ENCODE measurements at regions not wholly inside any gene's neighbourhood (a gene's known extent, or its start where the extent isn't known, plus 50 kb on each side); places are given as distances from the start of the nearest gene placed in this dataset.

DNA sequence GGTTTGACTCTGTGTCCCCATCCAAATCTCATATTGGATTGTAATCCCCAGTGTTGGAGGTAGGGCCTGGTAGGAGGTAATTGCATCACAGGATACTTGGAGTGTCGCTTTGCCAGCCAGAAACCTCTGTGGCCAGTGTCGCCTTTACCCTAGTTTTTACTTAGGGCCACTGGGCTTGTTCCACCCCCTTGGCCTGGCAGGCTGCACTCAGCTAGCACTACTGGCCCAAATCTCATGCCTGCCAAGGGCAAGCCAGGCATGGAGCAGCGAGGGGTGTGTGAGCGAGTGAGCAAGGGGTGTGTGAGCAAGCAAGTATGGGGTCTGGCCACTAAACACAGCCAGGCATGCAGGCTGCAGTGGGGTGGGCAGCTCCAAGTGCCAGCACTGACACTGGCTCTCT, 178.7 kb upstream of the MGAT5 start:
- no peak for DNase-seq (ENCODE audit: low read depth)

DNA sequence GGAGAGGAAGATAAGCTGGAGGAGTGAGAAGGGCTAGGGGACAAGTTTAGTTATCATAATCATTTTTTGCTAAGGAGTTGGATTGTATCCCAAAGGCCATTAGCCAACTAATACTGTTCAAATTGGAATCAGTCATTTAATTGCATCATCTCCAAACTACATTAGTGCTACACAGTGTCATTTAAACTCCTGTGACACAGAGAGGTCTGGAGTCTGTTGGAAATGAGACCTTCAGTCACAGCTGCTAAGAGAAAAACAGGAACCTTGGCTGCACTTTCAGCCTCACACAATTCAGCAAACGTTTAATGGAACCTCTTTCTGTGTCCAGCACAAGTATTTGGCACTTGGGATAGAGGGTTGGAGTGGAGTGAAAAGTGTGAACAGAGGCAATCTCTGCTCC, 175.5 kb upstream of the MGAT5 start:
- DNase-seq (ENCODE audit: low read depth), result no peak

DNA sequence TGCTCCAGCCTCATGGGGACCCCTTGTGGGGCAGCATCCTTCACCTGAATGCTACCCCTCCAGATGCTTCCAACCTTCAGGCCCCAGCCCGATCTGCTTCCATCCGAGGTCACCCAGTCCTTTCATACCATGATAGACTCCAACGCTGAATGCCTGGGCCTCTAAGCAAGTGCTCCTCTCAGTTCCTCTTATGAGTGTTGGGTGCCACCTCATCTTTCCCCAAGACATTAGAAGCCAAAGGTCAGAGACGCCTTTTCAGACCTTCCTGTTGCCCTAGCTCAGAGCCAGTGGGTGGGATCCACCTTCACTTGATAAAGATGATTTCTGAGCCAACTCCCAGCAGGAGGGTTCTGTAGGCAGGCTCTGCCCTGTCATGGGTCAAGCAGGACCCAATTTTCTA, 174.5 kb upstream of the MGAT5 start:
- no peak for DNase-seq (ENCODE audit: low read depth)

DNA sequence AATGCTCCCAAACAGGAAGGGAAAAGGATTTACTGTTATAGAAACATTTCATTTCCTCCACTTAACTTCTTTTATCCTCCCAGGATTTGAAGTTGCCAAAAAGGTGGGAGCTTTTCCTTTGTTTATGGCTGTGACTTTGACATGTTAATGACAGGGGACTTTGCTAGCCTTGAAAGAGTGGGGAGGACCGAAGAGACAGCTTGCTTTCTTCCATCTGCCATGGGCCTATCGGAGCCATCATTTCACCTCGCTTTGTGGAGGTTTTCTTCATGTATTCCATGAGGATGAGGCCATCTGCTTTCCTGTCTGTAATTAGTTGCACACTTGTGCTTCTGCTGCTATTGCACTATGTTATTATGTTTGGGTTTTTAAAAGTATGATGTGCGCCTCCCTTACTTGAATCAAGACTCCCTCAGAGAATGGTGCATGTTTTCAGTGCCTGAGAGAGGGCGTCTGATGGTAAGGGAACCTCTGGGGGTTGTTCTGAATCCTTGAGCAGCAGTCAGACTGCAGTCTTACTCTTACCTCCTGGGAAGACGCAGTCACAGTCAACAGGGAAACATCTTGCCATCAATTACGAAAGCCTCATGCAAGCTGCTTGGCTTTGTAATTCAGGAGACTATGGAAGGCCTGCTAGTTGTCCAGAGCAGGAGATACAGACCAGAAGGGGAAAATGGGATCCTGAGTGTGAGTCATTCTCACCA, 173.3 kb upstream of the MGAT5 start:
- DNase-seq (ENCODE audit: low read depth), result no peak

DNA sequence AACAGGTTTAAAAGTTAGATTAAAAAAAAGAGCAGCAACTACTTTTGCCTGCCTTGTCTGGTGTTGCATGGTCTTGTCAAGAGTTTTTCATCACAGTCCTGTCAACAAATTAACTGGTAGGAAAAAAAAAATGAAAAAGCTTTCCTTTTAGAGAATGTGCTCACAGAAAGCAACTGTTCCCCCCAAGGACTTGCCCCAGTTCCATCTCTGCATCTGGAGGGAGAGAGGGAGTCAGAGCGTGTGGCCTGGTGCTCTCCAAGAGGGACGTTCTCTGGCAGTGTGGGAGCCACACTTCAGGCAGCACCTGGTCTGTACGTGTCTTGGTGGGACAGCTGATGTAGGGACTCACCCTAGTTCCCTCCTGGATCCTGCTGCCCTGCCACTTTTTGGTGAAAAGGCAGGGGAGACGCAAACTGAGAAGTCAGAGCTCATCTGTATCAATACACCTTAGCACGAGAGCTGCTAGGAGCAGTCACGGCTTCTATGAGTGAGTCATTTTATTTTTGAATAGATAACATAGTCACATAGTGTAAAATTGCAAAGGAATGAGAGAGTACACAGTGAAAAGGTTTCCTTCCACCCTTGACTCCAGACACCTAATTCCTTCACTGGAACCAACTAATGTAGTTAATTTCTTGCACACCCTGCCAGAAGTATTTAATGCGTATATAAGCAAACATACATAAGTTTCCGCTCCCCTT, 172.5 kb upstream of the MGAT5 start:
- peak; percentile 27 for DNase-seq (ENCODE audit: low read depth)

DNA sequence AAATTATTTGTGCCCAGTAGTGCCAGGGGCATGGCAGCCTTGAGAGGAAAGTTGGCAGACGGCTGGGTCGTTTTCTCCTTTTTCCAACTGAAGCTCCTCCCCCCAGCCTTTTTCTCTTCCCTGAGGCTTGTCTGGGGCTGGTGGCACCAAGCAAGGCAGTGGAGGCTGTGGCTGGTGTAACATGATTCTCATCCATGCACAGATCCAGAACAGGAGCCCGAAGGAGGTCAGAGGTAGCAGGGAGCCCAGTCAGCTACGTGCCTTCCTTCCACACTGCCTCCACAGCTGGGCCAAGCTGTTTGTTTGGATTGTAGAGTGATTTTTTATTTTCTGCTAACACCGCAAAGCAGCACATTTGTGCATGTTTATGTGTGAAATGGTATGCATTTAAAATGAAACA, 170.3 kb upstream of the MGAT5 start:
- DNase-seq (ENCODE audit: low read depth), result peak; percentile 52

DNA sequence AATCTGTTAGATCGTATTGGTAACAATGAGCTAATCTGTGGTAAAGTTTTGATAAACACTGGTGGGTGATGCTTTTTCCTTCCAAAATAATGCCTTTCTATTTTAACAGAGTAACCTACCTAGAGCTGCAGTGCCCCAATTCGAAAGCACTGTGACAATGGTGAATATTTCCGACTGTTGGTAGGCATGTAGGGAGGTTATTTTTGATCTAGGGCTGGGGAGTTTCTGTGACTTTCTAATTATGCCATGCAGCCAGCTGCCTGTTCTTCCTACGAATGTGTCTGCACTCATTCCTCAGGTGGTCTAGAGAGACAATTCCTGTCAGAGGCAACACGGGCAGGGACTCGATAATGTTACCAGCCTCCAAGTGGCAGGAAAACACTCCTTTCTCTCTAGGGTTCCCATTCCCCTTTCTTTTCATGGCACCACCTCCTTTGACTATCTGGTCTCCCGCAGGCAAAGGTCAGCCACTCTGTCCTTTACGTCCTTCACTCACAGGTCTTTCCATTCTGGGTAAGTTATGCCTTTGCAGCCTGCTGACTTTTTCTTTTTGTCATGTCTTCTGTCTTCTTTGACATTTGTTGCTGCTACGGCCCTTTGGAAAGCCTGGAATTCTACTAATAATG, 167.2 kb upstream of the MGAT5 start:
- no peak for DNase-seq (ENCODE audit: low read depth)

DNA sequence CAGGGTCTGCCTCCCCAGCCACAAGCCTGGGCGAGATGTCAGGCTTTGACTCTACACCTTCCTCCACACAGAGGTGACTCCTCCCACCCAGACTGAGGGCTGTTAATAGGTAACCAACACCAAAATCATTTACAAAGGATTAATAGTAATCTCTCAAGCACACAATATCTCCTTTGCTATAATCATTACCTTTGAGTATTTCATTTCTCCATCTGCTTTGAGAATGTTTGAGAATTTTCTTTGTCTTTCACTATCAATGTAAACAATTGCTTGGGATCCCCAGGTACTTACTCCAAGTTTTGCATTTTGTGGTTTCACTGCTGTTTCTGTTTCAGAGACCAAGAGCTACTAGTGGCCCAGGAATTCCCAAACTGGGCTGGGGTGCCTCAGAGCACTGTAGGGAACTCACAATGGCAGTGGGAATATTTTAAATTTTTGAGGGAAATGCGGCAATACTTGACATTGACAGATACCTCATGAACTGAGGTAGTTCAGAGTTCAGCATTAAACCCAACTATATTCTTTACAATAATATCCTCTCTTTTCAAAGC, 166.4 kb upstream of the MGAT5 start:
- peak; percentile 59 for DNase-seq (ENCODE audit: low read depth)

DNA sequence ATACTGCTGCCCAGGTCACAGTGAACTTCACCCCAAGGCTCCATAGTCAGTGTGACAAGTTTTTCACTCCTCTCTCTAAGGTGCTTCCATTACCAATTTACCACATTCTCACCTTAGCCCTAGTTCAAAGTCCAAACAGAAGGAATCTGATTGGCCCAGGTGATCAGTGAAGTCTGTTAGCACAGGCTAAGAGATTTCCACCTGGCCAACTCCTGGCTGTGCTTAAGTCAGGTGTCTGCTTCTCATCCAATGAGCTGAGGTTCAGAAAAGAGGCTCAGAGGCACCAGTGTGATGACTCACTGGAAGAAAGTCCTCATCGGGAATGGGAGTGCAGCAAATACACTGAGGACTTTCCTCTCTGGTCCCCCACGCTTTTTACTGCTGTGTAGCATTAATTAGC, 164.4 kb upstream of the MGAT5 start:
- DNase-seq (ENCODE audit: low read depth), result peak; percentile 32

DNA sequence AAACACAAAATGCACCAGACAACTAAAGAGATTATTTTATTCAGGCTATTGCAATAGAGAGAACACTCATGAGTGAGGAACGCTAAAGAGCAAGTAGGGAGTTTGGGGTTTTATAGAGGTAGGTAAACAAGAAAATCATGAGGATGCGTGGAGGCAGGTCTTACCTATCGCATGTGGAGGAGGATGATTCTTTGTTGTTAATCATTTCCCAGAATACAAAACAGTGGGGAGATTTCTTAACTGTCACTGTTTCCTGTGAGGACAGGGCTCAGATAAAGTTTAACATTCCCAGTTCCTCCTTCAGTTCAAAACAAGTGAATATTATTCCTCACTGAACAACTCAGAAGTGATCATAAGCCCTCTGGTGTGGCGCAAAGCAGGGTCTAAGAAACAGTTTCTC, 156.1 kb upstream of the MGAT5 start:
- DNase-seq (ENCODE audit: low read depth), result no peak

DNA sequence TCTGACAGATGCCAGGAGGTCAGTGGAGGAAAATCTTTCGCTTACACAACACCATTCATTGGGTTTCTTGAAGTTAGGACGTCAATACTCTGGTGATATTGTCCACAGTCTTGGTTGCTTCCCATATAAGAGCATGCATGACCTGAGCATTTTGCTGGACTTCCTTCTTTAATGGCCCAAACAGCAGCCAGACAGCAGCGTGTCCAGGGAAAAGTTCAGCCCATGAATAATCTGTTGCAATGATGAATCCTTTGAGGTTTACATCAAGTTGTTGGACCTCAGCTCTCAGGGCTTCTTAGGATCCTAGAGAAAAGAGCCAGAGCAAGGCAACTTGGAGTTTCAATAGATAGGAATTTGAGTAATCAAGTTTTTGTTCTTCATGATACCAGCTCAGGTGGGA, 155.6 kb upstream of the MGAT5 start:
- DNase-seq (ENCODE audit: low read depth), result no peak

DNA sequence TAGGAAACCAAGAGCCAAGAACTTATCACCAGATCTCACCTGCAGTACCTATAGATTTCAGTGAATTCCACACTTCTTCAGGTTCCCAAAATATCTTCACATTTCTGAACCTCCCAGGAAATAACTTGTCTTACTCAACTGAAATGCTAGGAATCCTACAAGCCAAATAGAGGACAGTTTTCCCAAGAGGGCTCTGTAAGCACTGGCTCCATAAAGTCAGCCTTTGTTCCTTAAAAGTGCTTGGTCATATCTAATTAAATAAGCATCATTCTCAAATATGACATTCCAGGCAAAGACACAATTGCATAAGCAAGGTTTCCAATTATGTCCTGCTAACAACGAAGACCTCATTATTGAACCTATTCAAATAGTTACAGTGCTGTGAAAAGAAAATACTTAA, 154.6 kb upstream of the MGAT5 start:
- no peak for DNase-seq (ENCODE audit: low read depth)

DNA sequence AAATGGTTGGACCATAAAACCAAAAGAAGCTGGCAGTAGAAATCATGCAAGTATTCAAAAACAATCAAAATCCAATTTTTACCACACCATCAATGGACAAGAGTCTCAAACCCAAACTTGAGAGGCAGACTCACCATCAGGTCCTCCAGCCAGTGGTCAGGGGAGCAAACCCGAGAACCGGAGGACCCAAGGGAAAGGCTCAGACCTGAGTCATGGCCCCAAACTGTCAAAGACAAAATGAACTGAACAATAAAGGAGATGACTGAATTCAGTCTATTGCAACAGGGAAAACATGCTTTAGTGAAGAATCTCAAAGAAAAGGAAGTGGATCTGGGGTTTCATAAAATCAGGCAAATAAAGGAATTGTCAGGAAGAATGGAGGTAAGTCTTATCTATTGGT, 150.7 kb upstream of the MGAT5 start:
- no peak for DNase-seq (ENCODE audit: low read depth)

DNA sequence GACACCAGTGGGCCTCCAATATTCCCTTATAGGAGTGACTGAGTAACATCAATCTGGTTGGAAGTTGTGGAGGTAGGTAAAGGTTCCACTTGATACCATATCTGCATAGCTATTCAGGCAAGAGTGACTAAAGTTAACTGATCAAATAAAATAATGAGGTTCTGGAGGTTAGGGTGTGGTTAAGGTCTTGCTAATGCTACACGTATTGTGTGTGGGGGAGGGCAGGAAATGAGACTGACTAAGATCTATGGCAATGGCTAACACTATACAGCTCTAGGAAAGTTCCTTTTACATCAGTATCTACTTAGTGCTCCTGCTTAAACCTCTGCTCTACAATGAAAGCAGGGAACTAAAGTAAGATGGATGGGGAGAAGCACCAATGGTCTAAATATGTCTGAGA, 149.1 kb upstream of the MGAT5 start:
- DNase-seq (ENCODE audit: low read depth), result no peak

DNA sequence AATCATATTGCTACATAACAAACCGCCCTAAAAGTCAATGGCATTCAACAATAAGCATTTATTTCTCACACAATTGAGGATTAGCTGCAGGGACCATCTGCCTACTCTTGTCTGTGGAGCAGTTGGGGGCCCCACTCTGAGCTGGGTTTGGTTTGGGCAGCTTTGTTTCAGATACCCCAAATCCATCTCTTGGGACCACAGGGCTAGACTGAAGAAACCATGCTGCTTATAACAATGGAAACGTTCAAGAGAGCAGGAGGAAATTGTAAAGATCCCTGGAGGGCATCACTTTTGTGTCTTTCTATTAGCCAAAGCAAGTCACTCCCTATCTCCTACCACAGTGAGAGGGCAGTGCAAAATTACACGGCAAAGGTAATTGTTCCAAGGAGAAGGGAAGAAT, 146.5 kb upstream of the MGAT5 start:
- no peak for DNase-seq (ENCODE audit: low read depth)

DNA sequence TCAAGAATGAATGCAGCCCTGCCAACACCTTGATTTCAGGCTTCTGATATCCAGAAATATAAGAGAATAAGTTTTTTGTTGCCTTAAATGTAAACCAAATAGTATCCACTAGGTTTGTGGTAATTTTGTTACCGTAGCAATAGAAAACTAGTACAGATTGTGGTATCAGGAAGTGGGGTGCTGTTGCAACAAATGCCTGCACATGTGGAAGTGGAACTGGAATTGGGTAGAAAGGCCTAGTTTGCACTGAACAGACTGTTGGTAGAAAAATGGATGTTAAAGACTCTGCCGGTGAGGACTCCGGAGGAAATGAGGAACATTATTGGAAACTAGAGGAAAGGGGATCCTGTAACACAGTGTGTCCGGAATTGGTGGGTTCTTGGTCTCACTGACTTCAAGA, 145.8 kb upstream of the MGAT5 start:
- DNase-seq (ENCODE audit: low read depth), result no peak

DNA sequence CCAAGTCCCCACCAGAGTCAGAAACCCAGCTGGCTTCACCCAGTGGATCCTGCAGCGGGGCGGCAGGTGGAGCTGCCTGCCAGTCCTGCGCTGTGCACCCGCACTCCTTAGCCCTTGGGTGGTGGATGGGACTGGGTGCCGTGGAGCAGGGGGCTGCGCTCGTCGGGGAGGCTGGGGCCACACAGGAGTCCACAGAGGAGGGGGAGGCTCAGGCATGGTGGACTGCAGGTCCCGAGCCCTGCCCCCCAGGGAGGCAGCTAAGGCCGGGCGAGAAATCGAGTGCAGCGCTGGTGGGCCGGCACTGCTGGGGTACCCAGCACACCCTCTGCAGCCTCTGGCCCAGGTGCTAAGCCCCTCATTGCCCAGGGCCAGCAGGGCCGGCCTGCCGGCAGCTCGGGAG, 144.6 kb upstream of the MGAT5 start:
- no peak for DNase-seq (ENCODE audit: low read depth)

DNA sequence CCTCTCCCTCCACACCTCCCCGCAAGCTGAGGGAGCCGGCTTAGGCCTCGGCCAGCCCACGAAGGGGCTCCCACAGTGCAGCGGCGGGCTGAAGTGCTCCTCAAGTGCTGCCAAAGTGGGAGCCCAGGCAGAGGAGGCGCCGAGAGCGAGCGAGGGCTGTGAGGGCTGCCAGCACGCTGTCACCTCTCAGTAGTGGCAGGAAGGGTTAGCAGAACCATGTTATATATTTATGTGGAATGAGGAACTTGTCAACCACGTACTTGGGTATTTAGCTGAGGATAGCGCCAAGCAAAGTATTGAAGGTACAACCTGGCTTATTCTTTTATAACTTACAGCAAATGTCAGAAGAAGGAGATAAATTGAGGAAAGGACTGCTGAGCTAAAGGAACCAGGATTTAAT, 144.1 kb upstream of the MGAT5 start:
- DNase-seq (ENCODE audit: low read depth), result no peak

DNA sequence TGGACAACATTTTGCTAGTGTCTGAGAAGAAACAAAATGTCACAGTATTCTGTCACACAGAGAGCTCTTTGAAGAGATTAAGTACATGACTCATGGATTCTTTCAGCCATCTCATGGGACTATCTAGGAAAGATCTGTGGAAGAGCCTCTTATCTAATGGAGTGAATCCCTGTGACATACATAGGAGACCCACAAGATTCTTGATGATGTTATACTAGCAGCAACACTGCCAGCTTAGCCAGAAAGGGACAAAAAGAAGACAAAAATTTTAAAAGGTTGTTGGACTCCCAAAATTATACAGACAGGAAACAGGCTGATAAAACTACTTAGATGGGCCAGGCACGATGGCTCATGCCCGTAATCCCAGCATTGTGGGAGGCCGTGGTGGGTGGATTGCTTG, 143.3 kb upstream of the MGAT5 start:
- DNase-seq (ENCODE audit: low read depth), result no peak

DNA sequence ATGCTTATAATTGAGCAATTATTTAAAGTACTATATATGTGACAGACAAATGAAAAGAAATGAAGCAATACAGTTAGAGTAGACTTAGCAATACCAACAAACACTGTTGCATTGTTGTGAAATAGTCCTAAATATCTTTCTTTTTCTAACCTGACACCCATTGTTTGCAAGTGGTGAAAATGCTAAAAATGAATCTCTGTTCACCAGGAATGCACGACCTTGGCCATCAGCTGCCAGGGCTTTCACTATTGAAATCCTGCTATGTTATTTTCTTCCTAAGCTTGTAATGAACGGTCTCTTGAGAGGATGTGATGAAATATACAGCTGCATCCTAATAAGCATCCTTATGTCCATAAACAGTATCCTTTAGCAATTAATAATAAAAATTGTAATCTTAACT, 136.2 kb upstream of the MGAT5 start:
- no peak for DNase-seq (ENCODE audit: low read depth)

DNA sequence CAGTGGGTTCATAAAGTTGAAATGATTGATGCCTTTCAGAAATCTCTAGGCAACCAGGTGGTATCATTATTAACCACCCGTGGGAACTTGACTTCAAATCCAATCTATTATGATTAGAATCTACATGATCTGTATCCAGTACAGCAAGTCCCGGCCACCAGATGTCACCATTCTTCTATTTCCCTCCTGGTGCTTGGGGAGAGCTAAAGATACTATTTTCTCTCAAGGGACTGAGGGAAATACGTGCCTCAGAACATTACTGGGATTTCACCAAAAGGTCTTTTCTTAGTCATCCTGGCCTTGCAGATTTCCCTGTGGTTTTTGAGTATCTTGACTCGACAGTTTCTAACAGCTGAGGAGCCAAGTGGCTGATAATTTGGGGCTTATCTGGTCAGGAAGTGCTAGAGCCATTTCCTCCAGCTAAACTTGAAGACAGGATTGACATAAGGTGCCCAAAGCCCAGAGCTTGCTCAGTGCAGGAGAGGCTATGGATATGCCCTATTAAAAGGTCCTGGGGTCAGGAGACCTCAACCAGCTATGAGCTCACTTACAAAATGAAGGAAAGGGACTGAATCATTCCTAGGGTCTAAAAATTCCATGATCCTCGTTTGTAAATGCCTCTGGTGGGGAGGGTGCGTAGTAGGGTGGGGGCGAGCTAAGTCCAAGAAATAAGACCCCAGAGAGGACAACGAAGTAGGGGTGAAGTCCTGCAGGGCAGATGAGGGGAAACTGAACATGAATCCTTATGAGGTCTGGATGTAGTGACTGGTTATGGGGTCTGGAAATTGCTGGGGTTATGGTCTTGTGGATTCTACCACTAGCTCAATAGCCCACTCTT, 135.4 kb upstream of the MGAT5 start:
- DNase-seq (ENCODE audit: low read depth), result peak; percentile 95

DNA sequence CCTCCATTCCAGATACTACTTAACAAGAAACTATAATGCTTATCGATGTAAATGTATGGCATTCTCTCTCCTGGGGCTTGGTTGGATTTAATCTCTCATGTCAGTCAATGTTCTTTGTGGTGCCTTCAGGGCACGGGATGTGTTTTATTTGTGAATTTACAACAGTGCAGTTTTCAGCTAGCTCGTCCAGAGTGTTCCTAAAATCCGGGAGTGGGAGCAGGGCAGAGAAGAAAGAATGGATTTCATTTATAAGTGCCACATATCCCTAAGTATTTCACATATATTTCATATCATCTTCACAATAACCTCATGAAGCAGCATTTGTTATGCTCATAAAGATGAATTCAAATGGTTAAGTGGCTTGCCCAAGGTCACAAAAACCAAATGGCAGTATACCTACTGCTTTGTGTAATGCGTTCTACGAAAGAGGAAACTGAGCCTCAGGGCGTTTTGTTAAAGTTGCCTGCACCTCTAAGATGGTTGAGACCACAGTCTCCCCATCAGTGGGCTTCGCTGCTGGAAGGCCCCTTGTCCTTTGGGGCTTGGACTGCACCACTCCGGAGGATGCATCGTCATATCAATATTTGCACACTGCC, 134.7 kb upstream of the MGAT5 start:
- no peak for DNase-seq (ENCODE audit: low read depth)

Measured in M059J (cell line).